Fibroblast of lung (primary cell): ENCODE measurements at regions not wholly inside any gene's neighbourhood (a gene's known extent, or its start where the extent isn't known, plus 50 kb on each side); places are given as distances from the start of the nearest gene placed in this dataset.
A peak's percentile ranks its signal among the peaks of the same experiment; 100 is the strongest.

ENCODE experiments used
- DNase-seq, 2 donors: peaks; one replicate each; pipeline versions ENCODE4 v3.0.0 to v3.0.0-alpha.2; 2010; ENCODE audit warnings: low read depth in 2 of 2
- H2AFZ ChIP-seq: 2 replicates; pipeline ENCODE4 v1.5.1; 2012; ENCODE audit warnings: low read length, control low read depth, inconsistent platforms
- H3K27ac ChIP-seq: 2 replicates; pipeline ENCODE4 v1.5.1; 2011; ENCODE audit warnings: low read length, control low read depth; ENCODE audit not compliant: insufficient read depth
- H3K27me3 ChIP-seq: 2 replicates; pipeline ENCODE4 v1.5.1; 2011; ENCODE audit warnings: mild to moderate bottlenecking, low read length; ENCODE audit not compliant: control insufficient read depth, insufficient read depth
- H3K36me3 ChIP-seq: 2 replicates; pipeline ENCODE4 v1.5.1; 2011; ENCODE audit warnings: low read length; ENCODE audit not compliant: control insufficient read depth, insufficient read depth
- H3K4me1 ChIP-seq: 2 replicates; pipeline ENCODE4 v1.5.1; 2011; ENCODE audit warnings: low read length; ENCODE audit not compliant: control insufficient read depth, insufficient read depth; ENCODE audit errors: extremely low read depth
- H3K4me2 ChIP-seq: 2 replicates; pipeline ENCODE4 v1.5.1; 2011; ENCODE audit warnings: low read length, control low read depth; ENCODE audit not compliant: insufficient read depth; ENCODE audit errors: extremely low read depth
- H3K4me3 ChIP-seq, 4 experiments: fragments of 200-600 bp in 1 of 4; sonication (generic) in 1 of 4; replicated peaks in 1 of 4; 2 replicates each; pipeline ENCODE4 v1.5.1; 2011 to 2016; ENCODE audit warnings: low read length in 4 of 4, low read depth in 3 of 4, mild to moderate bottlenecking in 3 of 4, control low read depth in 2 of 4, inconsistent platforms in 1 of 4, mixed read lengths in 1 of 4; ENCODE audit not compliant: insufficient read depth in 1 of 4; ENCODE audit errors: control extremely low read depth in 1 of 4
- H3K79me2 ChIP-seq: 2 replicates; pipeline ENCODE4 v1.5.1; 2012; ENCODE audit warnings: mild to moderate bottlenecking, low read length, inconsistent platforms; ENCODE audit not compliant: control insufficient read depth, insufficient read depth
- H3K9ac ChIP-seq: 2 replicates; pipeline ENCODE4 v1.5.1; 2011; ENCODE audit warnings: mild to moderate bottlenecking, low read length, control low read depth; ENCODE audit not compliant: insufficient read depth
- H3K9me3 ChIP-seq: 2 replicates; pipeline ENCODE4 v1.5.1; 2012; ENCODE audit warnings: low read depth, low read length; ENCODE audit not compliant: control insufficient read depth, insufficient read depth
- H4K20me1 ChIP-seq: 2 replicates; pipeline ENCODE4 v1.5.1; 2011; ENCODE audit warnings: low read length; ENCODE audit not compliant: control insufficient read depth, insufficient read depth; ENCODE audit errors: extremely low read depth
- EZH2 ChIP-seq: IDR thresholded peaks from 2 replicates; pipeline ENCODE4 v1.5.1; 2012; ENCODE audit warnings: low read length, control low read depth, mild to moderate bottlenecking; ENCODE audit errors: missing control alignments
- TF ChIP-seq, protein P1 (sequence below), 2 donors: IDR thresholded peaks in 1 of 2; conservative IDR thresholded peaks in 1 of 2; 1 replicate in 1 of 2; 2 replicates in 1 of 2; pipeline ENCODE4 v1.5.1; 2011 to 2012; ENCODE audit warnings: low read length in 2 of 2, control low read depth in 1 of 2, inconsistent platforms in 1 of 2, low read depth in 1 of 2, mild to moderate bottlenecking in 1 of 2

- DNase-seq = peak; percentile 72 to 78
- Histone ChIP-seq H3K9me3 (no peaks in the 10 kb centered on the region), H3K27me3 (no peaks in the 10 kb centered on the region), H3K4me3 (no peak overlapping the region), H4K20me1 (no peaks in the 10 kb centered on the region), H3K4me1 (peaks cover 13% of the 10 kb centered on the region), H3K27ac (no peak overlapping the region), H3K79me2 (no peaks in the 10 kb centered on the region), H2AFZ (no peak overlapping the region), H3K36me3 (no peaks in the 10 kb centered on the region), H3K4me2 (peak overlapping the region; percentile 10), H3K9ac (no peak overlapping the region)
- TF ChIP-seq, protein P1, sequence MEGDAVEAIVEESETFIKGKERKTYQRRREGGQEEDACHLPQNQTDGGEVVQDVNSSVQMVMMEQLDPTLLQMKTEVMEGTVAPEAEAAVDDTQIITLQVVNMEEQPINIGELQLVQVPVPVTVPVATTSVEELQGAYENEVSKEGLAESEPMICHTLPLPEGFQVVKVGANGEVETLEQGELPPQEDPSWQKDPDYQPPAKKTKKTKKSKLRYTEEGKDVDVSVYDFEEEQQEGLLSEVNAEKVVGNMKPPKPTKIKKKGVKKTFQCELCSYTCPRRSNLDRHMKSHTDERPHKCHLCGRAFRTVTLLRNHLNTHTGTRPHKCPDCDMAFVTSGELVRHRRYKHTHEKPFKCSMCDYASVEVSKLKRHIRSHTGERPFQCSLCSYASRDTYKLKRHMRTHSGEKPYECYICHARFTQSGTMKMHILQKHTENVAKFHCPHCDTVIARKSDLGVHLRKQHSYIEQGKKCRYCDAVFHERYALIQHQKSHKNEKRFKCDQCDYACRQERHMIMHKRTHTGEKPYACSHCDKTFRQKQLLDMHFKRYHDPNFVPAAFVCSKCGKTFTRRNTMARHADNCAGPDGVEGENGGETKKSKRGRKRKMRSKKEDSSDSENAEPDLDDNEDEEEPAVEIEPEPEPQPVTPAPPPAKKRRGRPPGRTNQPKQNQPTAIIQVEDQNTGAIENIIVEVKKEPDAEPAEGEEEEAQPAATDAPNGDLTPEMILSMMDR (conservative IDR thresholded peaks at IDR 0.05 in 1 of 2, IDR thresholded peaks at IDR 0.05 in 1 of 2; ENCODE audit: low read depth in 1 of 2, low read length in 2 of 2) = no peak
- no peak for TF ChIP-seq EZH2
Observed at GRCh38 chr6:113464960-113465359, 392.2 kb upstream of the MARCKS start.

DNA sequence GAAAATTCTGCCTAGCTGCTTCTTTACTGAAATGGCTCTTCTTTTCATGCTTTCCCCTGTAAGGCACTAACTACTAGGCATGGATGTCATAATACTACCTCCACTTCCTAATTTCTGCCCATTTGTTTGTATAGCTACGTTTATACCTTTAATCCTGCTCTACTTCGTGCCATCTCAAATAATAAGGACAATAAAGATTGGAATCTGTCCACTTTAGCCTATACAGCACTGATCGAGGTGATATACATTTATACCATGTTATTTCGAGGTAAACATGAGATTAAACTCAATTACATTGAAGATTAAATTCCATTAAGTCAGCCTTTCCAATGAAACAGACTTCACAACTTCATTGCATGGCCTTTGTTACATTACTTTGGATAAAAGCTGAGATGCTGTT, 390.6 kb upstream of the MARCKS start:
- Histone ChIP-seq H3K36me3 (no peaks in the 10 kb centered on the region), H3K4me1 (peaks cover 13% of the 10 kb centered on the region), H3K9me3 (no peaks in the 10 kb centered on the region), H3K79me2 (no peaks in the 10 kb centered on the region), H3K4me2 (no peak overlapping the region), H3K9ac (no peak overlapping the region), H3K27ac (no peak overlapping the region), H4K20me1 (no peaks in the 10 kb centered on the region), H2AFZ (no peak overlapping the region), H3K4me3 (no peak overlapping the region), H3K27me3 (no peaks in the 10 kb centered on the region)
- no peak for DNase-seq
- TF ChIP-seq, protein P1 (conservative IDR thresholded peaks at IDR 0.05 in 1 of 2, IDR thresholded peaks at IDR 0.05 in 1 of 2; ENCODE audit: low read depth in 1 of 2, low read length in 2 of 2) = no peak
- TF ChIP-seq EZH2 = no peak

DNA sequence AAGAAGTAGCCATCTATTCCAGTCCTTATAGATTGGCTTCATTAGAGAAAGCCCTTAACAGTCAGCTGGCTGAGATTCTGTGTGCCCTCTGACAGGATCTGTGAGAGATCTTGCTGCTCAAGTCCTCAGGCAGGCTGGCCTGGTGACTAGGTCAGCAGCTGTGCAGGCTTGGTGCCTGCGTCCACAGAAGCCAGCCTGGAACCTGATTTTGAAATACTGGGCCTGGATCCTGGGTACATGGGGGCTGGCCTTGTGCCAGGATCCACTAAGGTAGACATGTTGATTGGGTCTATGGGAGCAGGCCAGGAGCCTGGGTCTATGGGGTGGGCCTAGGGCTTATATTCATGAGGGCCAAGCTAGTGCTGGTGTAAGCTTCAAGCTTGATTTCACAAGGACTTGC, 381.8 kb upstream of the MARCKS start:
- H3K4me3 ChIP-seq = no peak overlapping the region
- H3K27ac ChIP-seq = no peak overlapping the region
- H3K4me1 ChIP-seq = no peaks in the 10 kb centered on the region
- no peaks in the 10 kb centered on the region for H3K79me2 ChIP-seq
- H4K20me1 ChIP-seq = no peaks in the 10 kb centered on the region
- H3K9ac ChIP-seq = no peak overlapping the region
- H3K36me3 ChIP-seq = no peaks in the 10 kb centered on the region
- no peak for TF ChIP-seq EZH2
- TF ChIP-seq, protein P1 (conservative IDR thresholded peaks at IDR 0.05 in 1 of 2, IDR thresholded peaks at IDR 0.05 in 1 of 2; ENCODE audit: low read depth in 1 of 2, low read length in 2 of 2) = no peak
- H2AFZ ChIP-seq = no peak overlapping the region
- no peak for DNase-seq
- no peaks in the 10 kb centered on the region for H3K27me3 ChIP-seq
- H3K4me2 ChIP-seq = no peak overlapping the region
- no peaks in the 10 kb centered on the region for H3K9me3 ChIP-seq
